DOHH2 (cell line): ENCODE measurements at regions not wholly inside any gene's neighbourhood (a gene's known extent, or its start where the extent isn't known, plus 50 kb on each side); places are given as distances from the start of the nearest gene placed in this dataset.

Experiments
- EZH2phosphoT487 ChIP-seq: fragments of 200-600 bp; sonication (generic); IDR thresholded peaks from 2 replicates; pipeline ENCODE4 v1.6.1; 2017; ENCODE audit warnings: borderline replicate concordance, mild to moderate bottlenecking, antibody characterized with exemption, low read length, moderate library complexity, mixed read lengths
- TF ChIP-seq, protein P1 (sequence below): fragments of 200-600 bp; sonication (generic); IDR thresholded peaks from one replicate; pipeline ENCODE4 v1.5.1; 2014; ENCODE audit warnings: antibody characterized with exemption, mild to moderate bottlenecking, low read depth, low read length; ENCODE audit not compliant: poor library complexity, severe bottlenecking

GRCh38 chr7:88363249-88363648 lies 56.6 kb upstream of the STEAP4 start:
- TF ChIP-seq, protein P1, sequence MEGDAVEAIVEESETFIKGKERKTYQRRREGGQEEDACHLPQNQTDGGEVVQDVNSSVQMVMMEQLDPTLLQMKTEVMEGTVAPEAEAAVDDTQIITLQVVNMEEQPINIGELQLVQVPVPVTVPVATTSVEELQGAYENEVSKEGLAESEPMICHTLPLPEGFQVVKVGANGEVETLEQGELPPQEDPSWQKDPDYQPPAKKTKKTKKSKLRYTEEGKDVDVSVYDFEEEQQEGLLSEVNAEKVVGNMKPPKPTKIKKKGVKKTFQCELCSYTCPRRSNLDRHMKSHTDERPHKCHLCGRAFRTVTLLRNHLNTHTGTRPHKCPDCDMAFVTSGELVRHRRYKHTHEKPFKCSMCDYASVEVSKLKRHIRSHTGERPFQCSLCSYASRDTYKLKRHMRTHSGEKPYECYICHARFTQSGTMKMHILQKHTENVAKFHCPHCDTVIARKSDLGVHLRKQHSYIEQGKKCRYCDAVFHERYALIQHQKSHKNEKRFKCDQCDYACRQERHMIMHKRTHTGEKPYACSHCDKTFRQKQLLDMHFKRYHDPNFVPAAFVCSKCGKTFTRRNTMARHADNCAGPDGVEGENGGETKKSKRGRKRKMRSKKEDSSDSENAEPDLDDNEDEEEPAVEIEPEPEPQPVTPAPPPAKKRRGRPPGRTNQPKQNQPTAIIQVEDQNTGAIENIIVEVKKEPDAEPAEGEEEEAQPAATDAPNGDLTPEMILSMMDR = no peak
- TF ChIP-seq EZH2phosphoT487 = no peak
